AG08396 (cell line): ENCODE measurements at regions not wholly inside any gene's neighbourhood (a gene's known extent, or its start where the extent isn't known, plus 50 kb on each side); places are given as distances from the start of the nearest gene placed in this dataset.
A peak's percentile ranks its signal among the peaks of the same experiment; 100 is the strongest.

Source experiments
- DNase-seq: peaks from one replicate; pipeline ENCODE4 v3.0.0; 2012; ENCODE audit warnings: low spot score, mixed read lengths

DNA sequence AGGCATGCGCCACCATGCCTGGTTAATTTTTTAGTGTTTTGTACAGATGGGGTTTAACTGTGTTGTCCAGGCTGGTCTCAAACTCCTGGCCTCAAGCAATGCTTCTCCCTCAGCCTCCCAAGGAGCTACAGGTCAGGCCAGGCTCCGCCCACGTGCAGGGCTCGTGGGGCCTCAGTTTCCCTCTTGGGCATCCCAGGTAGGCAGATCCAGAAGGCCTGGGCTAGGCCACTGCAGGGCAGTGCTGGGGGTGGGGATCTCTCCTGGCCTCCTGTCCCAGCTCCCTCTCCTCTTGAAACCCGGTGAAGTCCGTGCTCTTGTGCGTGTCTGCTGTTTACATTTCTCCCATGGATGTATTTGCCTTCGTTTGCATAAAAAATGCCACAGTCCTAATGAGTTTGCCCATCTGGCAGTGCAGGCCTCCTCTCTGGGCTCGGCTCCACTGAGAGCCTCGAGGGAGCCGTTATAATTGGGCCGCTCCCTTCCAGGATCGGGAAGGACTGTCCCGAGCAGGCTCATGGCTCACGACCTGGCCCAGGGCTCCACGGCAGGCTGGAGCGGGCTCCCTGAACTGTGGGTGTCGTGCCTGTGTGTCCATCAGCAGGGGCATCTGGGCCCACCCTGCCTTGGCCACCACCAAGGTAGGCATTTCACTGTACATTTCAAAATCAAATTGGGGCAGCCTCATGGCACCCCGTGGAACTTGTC lies 52.6 kb upstream of the RUFY1 start:
- DNase-seq: no peak

DNA sequence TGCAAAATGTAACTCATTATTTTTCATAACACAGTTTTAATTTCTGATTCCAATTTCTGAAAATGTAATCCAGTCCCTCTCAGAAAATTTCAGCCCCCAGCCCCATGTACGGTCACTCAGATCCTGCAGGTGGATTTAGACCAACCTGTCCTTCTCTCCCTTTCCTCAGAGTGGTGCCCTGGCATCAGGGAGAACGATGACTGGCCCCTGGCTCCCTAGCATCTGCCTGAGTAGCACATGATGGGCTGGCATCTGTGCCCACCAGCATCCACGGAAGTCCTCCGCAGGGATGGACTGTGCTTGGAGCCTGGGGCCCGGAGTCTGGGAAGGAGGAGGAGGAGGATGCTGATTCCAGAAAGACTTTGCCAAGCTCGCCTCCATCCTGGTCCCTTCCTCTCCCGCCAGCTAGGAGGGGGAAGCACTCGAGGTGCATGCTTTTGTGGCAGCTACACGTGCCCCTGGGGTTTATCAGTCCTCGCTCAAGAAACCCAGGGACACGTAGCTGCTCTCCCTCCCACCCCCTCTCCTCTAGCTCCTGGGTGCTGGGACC lies 54.4 kb upstream of the RUFY1 start:
- DNase-seq: no peak

DNA sequence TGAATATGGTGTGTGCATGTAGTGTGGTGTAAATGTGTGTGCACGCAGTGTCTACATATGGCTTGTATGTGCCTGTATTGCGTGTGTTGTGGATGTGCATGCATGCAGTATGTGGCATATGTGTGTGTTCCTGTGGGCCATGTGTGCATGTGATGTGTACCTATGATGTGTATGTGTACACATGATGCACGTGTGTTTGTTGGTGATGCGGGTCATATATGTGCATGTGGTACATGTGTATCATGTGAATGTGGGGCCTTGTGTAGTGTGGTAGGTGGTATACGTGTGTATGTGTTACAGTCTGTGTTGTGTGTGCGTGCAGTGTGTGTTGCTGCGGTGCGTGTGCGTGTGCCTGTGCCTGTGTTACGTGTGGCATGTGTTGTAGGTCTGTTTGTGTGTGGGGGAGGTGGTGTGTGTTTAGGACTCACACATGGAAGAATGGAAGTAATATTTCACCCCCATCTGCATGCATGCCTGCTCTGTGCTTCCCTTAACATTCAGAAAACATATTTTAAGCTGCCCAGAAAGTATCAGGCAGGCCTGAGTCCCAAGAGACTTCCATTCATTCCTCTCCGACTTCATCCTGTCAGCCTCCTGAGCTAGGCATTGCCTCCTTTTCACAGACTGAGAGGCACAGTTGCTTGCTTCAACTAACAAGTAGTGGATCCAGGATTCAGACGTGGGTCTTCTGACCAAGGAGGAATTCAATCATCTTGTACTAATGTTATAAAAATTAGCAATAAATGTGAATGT lies 55.4 kb upstream of the RUFY1 start:
- DNase-seq: no peak

DNA sequence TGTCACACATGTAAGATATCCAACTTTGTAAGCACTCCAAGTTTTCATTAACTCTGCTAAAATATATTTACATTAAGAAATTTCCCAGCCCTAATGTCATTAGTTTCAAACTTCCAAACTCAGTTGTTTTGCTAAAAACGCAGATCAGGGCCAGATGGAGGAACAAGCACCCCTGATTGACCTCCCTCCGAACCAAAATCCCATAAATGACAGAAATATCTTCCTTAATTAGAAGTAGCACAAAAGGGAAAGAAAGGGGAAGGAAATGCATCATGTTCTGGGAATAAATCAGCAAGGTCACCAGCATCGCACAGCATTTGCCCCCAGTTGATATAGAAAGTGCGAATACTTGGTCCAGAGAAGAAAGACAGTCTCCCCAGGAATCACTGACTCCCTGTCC lies 61.4 kb upstream of the RUFY1 start:
- no peak for DNase-seq

DNA sequence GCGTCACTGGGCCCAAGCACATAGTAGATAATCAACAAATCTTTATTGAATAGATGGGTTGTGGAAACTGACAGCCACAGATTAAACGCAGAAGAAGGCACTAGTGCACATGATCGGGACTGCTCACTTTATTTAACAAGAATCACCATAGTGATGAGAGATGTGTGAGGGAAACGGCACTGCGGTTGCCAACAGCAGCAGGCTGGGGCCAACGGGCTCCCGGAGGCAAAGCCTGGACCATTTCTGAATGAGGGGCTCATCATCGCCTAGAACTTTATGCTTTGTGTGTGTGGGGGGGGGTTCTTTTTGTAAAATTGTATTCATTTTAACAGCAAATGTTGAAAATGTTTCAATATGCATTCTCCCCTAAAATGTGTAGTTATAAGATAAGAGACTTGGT lies 61.9 kb upstream of the RUFY1 start:
- peak; percentile 29 for DNase-seq

GRCh38 chr5:179487145-179487544 lies 63.2 kb upstream of the RUFY1 start:
- DNase-seq: no peak

GRCh38 chr5:179486596-179487051 lies 63.7 kb upstream of the RUFY1 start:
- DNase-seq: no peak

DNA sequence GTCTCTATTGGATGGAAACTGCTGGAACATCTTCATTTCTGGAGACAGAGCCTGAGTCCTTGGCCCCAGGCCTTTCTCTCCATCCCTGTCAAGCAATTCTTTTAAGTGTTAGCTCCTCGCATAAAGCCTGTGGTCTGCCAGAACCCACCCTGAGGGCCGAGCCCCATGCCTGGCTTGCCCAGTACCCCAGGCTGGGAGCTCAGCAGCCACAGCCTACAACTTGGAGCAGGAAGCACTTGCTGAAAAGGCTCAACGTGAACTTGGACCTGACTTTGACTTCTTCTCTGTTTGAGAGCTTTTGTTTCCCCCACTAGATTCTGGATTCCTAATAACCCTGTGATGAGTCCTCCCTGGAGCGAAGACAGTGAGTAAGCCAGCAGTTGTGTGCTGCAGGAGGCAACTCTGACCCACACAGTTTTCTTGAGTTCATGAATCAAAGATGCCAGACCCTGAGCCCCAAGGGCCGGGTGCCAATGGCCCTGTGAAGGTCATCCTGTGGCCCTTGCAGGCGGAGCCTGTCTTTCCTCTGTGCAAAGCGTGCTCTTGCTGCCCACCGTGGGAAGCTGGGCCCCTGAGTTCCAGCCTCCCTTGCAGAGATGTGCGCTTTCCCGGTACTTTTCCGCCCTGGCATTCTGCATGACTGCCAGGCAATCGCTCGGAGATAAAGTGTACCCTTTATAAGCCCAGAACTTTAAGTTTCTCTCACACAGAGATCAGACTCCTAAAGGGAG lies 64.3 kb upstream of the RUFY1 start:
- DNase-seq: no peak

- DNase-seq: no peak
Observed at GRCh38 chr5:179484761-179485160, 65.6 kb upstream of the RUFY1 start.

GRCh38 chr5:179484201-179484600 lies 66.2 kb upstream of the RUFY1 start:
- no peak for DNase-seq

- DNase-seq: no peak
Observed at GRCh38 chr5:179478624-179479023, 71.7 kb upstream of the RUFY1 start.

- no peak for DNase-seq
Observed at GRCh38 chr5:179475208-179475751, 75.1 kb upstream of the RUFY1 start.

GRCh38 chr5:179472641-179473040 lies 77.7 kb upstream of the RUFY1 start:
- no peak for DNase-seq

GRCh38 chr5:179472174-179472573 lies 78.2 kb upstream of the RUFY1 start:
- DNase-seq: no peak

DNA sequence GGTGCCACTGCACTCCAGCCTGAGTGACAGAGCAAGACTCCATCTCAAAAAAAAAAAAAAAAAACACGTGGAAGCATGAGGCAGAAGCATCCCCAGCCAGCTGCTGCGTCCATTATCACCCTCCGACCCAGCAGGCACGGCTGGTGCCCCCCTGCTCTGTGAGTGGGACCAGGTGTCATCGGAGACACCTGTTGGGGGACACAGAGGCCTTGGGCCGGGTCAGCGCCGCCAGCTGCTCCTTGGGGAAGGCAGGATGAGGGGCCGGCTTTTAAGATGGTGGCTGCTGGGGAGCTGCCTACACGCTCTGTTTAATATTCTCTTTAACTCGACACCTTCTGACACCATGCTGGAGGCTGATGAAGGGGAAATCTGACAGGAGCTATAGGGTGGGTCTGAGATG lies 80.2 kb upstream of the RUFY1 start:
- DNase-seq: no peak

DNA sequence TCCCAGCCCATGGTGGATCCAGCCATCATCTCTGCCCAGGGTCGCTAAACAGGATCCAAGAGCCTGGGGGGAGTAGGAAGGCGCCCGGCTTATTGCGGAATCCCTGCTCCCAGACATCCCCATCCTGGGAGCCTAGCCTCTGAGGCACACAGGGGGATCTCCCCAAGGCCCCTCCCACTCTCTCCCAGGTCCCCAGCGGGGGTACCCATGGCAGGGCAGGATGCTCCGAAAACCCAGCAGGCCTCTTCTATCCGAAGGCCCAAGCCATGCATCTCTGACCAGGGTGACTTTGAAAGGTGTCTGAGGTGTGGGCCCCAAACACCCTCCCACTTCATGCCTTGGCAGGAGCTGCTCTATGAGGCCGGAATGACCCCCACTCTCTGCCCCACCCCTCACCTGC lies 81.7 kb upstream of the RUFY1 start:
- no peak for DNase-seq

GRCh38 chr5:179467441-179467840 lies 82.9 kb upstream of the RUFY1 start:
- no peak for DNase-seq

DNA sequence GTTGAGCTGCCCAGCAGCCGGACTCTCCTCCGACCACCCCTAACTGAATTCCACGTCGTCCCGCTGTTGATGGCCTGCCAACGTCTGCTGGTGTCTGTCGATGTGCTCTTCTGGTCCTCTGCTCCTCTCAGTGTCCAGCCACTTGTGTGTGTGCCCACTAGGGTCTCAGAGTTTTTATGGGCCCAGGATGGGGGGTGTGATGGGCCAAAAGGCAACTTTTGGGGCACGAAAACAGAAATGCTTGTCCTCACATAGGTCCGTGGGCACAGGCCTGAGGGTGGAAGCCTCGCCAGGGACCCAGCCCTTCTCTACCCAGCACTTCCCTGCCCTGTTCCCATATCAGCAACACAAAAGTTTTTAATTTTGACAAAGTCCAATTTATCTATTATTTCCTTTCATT lies 85.7 kb upstream of the RUFY1 start:
- no peak for DNase-seq

DNA sequence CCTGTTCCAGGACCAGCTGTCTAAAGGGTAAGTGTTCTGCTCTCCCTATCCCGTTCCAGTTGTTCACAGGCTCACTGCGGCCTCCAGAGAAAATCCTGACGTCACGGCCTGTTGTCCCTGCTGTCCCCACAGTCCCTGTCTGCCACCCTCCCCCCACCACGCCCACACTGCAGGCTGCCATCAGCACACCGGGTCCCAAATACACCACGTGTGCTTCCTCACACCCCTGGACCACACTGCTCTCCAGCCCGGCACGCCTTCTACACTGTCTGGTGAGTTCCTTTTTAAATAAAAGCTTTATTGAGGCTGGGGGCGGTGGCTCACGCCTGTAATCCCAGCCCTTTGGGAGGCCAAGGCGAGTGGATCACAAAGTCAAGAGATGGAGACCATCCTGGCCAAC lies 88.3 kb upstream of the RUFY1 start:
- no peak for DNase-seq

- no peak for DNase-seq
Observed at GRCh38 chr5:179461576-179461975, 88.8 kb upstream of the RUFY1 start.

DNA sequence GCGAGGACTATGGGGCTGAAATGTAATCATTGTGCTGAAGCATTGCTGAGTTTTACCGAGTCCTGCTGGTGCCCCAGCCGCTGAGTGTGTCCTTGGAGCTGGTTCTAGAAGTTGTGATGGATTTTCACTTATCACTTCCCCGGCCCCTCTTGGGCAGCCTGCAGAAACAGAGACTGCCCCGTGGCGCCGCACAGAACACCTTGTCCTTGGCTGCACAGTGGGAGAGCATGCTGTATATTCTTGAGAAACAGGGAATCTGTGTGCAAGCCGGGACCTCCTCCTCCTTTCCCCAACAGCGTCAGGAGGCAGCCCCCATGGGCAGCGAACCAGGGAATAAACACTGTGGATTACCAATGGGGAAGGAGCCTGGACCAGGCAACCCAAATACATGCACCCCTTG lies 90.6 kb upstream of the RUFY1 start:
- no peak for DNase-seq

GRCh38 chr5:179457612-179458011 lies 92.7 kb upstream of the RUFY1 start:
- no peak for DNase-seq
